Activated CD4-positive, alpha-beta T cell treated with anti-CD3 and anti-CD28 coated beads for 24 hours (primary cell): ENCODE measurements at regions not wholly inside any gene's neighbourhood (a gene's known extent, or its start where the extent isn't known, plus 50 kb on each side); places are given as distances from the start of the nearest gene placed in this dataset.
"Not testable (repeated sequence)": the region's sequence is repeated elsewhere in the genome, so short reads cannot be mapped to it uniquely, and the experiment has no call there.

Source experiments
- DNase-seq, 2 donors: peaks; one replicate each; pipeline ENCODE4 v3.0.0-alpha.2; 2020; ENCODE audit warnings: low read depth in 2 of 2

DNA sequence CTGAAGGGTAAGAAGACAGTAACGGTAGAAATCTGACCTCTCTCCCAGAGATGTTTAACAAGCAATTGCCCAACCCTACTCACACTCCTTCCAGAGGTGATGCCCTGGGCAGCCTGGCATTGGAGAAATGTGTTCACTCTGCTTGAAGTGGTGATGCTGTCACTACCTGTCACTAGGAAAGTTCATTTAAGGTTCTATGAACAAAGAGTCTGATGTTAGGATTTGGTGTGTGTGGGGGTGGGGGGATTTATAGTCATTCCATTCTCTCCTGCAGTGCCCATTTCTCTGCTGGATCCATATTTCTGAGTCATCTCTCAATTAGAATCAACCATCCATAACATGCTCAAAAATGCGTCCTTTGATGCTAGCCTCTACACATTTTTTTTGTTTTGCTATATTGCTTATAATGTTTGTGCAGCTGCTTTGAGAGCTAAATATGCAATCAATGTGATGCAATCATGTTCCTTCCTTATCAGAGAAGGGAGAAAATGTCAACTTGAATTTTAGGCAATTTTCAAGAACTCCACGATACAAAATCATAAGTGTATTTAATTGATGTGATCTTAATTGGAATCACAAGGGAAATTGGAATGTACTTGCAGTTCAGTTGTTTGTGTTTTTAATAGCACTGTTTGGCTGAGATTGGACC is 173.9 kb downstream of the DUSP10 start:
- no peak for DNase-seq

DNA sequence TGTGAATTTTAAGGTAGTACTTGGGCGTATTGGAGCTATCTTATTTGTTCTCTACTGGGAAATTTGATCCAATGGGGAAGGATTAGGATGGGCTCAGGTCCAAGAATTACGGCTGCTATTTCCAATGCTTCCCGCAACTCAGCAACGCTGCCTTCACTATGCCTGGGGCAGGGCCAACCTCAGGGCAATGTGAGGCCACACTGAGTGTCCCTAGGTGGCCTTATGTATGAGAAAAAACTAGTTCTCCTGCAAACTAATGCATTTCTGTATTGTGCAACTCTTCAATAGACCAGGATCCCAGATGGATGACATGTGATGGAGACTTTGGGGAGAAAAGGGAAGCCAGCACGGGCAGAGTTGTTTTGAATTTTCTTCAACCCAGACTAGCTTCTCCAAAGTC is 168.1 kb downstream of the DUSP10 start:
- no peak for DNase-seq

DNA sequence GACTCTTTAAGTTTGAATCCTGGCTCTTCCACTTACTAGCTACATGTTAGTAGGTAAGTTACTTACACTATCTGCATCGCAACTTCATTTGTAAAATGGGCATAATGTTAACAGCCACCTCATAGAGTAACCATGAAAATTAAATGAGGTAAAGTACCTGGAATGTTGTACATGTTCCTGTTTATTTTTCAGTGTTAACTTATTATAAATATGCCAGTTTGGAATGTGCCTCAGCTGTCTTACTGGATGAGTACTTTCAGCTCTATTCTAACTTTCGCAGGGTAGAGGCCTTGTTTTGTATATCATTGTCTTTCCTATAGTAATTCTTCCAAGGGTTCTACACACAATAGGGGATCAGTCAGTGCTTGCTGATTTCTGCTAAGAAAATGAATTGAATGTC is 167.4 kb downstream of the DUSP10 start:
- no peak for DNase-seq

DNA sequence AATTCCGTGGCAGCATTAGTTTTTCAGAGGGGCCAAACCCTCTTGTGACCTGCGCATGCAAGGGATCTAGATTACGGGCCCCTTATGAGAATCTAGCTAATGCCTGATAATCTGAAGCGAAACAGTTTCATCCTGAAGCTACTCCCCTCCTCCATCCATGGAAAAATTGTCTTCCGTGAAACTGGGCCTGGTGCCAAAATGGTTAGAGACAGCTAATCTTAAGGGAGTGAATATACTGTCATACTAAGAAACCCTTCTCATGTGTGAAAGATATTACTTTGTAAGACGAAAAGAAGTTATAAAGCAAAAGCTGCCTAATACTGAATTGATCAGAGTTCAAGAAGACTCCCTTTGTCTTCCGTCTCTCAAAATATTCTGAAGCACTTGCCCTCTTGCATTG is 166.3 kb downstream of the DUSP10 start:
- no peak for DNase-seq

DNA sequence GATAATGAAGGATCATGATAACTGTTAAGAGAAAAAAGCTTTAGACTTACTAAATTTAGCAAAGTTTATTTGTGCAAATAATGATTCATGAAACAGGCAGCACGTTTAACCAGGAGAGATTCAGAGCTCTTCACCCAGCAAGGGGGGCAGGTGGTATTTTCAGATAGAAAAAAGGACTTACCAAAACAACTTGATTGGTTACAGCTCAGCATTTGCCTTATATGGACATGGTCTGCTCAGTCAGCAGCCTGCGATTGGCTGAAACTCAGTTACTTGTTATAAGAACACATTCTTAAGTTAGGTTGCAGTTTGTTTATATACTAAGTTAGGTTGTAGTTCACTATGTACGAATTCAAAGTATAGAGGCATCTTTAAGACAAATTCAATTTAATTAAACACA is 165.6 kb downstream of the DUSP10 start:
- no peak for DNase-seq

DNA sequence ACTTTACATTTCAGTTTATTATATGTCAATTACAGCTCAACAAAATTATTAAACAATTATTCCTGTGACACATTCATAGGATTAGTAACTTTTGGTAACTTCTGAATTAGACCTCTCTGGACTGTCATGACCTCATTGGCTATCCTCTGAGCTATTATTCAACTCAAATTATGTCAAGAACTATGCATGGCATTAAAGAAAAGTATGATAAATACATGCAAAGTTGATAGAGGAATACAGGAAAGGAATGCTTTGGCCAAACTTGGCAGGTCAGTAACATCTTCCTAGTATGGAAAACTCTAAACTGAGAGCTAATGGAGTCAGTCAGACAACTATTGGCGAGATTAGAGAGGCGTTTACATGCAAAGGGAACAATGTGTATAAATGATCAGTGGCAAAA is 158.4 kb downstream of the DUSP10 start:
- no peak for DNase-seq

DNA sequence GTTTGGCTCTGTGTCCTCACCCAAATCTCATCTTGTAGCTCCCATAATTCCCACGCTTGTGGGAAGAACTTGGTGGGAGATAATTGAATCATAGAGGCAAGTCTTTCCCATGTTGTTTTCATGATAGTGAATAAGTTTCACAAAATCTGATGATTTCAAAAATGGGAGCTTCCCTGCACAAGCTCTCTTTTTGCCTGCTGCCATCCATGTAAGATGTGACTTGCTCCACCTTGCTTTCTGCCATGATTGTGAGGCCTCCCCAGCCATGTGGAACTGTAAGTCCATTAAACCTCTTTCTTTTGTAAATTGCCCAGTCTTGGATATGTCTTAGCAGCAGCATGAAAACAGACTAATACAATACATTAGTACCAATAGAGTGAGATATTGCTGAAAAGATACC is 154.9 kb downstream of the DUSP10 start:
- DNase-seq = not testable (repeated sequence)

DNA sequence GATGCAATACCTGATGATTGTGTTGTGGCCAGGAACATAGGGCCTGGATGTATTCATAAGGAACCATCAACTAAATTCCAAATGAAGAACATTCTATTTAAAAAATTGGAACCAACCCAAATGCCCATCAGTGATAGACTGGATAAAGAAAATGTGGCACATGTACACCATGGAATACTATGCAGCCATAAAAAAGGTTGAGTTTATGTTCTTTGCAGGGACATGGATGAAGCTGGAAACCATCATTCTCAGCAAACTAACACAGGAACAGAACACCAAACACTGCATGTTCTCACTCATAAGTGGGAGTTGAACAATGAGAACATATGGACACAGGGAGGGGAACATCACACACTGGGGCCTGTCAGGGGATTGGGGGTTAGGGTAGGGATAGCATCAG is 150.6 kb downstream of the DUSP10 start:
- not testable (repeated sequence) for DNase-seq

DNA sequence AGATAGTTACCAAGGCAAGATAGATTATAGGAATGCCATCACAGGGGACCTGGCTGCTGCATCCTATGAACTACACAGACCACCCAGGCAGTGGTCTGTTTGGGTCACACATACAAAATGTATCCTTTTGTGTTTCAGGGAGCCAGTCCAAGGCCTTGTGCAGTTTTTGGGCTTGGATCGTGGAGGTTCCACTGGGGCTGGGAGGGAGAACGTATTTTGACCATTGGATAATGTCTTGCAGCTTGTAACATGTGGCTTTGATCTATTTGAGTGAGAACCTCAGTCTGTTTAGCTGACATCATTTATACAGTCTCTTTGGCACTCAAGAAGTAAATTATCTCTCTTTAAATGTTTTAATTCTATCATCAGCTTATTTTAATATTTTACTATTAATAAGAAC is 147.3 kb downstream of the DUSP10 start:
- no peak for DNase-seq

DNA sequence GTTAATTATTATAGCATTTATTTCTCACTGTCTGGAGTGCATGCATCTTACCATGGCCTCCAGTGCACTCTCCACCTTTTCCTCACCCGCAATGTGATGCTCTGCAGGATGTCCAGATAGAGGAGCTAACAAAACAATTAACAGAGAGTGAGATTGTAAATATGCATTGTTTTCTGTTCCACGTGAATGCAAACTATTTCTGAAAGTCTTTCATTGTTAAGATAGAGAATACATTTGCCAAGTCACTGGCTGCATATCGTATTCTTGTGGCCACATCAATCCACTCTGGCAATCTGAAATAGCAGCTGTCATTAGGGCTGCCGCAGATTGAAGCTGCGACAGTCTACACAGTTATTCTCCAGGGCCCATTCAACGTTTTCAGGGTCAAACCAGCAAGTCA is 143.8 kb downstream of the DUSP10 start:
- DNase-seq = no peak

DNA sequence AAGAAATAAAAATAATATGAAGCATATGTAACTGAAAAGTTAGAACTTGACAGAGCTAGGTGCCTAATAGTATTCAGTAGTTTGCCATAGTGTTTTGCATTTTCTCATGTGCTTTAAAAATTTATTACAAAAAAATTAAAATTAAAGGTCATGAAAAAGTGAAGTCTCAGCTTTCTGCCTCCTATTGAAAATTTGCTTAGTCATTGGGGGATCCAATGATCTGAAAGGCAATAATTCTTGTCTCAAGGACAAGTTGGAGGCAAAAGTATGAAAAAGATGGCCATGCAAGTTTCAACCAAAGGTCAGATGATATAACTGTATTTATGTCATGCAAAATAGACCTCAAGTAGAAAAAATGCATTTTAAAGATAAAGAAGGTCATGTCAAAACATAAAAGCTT is 140.7 kb downstream of the DUSP10 start:
- no peak for DNase-seq

DNA sequence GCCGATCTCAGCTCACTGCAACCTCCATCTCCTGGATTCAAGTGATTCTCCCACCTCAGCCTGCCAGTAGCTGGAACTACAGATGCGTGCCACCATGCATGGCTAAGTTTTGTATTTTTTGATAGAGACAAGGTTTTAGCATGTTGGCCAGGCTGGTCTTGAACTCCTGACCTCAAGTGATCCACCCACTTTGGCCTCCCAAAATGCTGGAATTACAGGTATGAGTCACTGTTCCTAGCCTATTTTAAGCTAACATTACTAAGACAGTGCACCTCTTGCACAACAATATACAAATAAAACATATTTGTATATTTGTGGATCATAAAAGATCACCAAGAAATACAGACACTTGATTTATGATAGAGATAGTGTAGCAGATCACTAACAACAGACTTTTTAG is 139.1 kb downstream of the DUSP10 start:
- DNase-seq = no peak

DNA sequence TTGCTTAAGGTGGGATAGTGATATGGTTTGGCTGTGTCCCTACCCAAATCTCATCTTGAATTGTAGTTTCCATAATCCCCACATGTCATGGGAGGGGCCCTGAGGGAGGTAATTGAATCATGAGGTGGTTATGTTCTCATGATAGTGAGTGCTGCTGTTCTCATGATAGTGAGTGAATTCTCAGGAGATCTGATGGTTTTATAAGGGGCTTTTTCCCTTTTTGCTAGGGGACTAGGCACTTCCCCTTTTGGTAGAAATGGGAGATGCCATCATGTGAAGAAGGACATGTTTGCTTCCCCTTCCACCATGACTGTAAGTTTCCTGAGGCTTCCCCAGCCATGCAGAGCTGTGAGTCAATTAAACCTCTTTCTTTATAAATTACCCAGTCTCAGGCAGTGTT is 137.5 kb downstream of the DUSP10 start:
- not testable (repeated sequence) for DNase-seq

DNA sequence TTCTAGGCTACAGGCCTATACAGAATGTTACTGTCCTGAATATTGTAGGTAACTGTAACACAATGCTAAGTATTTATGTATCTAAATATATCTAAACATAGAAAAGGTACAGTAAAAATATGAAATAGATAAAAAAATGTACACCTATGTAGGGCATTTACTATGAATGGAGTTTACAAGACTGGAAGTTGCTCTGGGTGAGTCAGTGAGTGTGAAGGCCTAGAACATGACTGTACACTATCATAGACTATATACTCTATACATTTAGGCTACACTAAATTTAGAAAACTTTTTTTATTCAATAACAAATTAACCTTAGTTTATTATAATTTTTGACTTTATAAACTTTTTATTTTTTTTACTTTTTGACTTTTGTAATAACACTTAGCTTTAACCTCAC is 136.9 kb downstream of the DUSP10 start:
- no peak for DNase-seq

DNA sequence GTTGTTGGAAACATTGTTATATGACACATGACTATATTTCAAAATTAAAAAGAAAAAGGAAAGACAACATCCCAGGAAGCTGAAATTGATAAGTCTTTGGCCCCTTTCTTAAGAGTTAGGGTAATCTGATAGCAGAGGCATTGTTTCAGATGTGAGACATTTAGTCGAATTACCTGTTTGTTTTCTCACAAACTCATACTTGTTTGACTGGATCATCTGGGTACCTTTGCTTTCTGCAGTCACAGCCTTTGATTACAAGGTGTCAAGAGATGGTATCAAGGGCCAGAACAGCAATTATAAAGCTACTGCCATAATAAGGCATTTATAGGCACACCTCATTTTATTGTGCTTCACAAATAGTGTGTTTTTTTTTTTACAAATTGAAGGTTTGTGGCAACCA is 136.3 kb downstream of the DUSP10 start:
- DNase-seq = no peak

DNA sequence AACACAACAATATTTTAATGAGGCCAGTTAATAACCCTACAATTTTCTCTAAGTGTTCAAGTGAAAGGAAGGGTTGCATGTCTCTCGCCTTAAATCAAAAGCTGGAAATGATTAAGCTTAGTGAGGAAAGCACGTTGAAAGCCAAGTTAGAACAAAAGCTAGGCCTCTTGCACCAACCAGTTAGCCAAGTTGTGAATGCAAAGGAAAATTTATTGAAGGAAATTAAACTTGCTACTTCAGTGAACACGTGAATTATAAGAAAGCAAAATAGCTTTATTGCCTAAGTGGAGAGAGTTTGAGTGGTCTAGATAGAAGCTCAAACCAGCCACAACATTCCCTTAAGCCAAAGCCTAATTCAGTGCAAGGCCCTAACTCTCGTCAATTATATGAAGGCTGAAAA is 135.6 kb downstream of the DUSP10 start:
- no peak for DNase-seq

DNA sequence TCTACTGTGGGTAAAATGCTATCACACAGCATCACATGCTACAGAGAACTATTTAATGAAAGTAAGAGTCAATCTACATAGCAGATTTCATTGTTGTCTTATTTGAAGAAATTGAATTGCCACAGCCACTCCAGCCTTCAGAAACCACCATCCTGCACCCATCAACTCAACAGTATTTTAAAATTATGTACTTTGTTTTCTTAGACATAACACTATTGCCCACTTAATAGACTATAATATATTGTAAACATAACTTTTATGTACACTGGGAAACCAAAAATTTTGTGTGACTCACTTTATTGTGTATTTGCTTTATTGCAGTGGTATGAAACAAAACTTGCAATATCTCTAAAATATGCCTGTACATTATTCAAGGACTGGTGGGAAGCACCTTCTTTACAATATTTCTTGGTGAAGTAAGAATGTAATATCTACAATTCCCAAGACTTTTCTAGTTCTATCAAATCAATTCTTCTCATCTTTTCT is 133.0 kb downstream of the DUSP10 start:
- DNase-seq = no peak

DNA sequence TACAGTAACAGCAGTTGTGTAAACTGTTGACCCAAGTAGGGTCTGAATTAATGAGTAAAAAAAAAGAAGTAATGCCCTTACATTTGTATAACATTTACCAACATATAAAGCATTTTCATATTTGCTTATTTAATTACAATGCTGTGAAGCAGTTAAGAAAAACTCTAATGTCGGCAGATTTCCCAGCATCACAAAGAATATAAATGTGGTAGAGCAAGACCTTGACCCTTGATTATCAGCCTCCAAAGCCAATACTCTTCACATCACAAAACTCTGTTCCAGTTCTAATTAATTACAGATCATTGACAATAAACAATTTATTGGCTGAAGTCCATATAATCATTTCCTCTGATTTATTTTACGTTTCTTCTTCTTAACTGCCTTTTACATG is 130.2 kb downstream of the DUSP10 start:
- no peak for DNase-seq

DNA sequence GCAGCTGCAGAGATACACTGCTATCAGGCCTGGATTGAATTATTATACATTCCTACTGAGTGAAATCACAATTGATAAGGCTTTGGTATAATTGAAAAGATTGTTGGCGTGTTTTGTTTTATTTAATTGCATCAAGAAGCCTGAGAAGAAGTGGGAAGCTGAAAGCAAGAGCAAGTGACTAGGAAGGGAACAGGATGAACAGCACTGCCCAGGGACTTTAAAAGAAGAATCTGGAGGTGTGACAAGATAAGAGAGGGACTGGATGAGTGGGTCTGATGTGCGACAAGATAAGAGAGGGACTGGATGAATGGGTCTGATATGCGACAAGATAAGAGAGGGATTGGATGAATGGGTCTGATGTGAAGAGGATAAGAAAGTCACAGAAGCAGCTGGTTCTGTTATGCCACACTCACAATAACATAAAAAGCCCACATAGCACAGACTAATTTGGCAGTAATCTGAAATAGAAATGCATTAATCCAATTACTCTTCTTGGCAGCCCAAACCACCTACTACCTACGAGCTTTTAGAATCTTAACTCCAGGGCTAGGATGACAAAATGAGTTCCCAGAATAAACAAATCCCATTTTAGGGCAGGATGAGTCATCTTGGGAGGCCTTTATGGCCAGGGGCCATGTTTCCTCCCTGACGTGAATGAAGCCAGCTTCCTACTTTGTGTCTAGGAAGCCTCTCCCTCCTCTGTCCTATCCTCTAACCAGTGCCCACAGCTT is 129.7 kb downstream of the DUSP10 start:
- no peak for DNase-seq

DNA sequence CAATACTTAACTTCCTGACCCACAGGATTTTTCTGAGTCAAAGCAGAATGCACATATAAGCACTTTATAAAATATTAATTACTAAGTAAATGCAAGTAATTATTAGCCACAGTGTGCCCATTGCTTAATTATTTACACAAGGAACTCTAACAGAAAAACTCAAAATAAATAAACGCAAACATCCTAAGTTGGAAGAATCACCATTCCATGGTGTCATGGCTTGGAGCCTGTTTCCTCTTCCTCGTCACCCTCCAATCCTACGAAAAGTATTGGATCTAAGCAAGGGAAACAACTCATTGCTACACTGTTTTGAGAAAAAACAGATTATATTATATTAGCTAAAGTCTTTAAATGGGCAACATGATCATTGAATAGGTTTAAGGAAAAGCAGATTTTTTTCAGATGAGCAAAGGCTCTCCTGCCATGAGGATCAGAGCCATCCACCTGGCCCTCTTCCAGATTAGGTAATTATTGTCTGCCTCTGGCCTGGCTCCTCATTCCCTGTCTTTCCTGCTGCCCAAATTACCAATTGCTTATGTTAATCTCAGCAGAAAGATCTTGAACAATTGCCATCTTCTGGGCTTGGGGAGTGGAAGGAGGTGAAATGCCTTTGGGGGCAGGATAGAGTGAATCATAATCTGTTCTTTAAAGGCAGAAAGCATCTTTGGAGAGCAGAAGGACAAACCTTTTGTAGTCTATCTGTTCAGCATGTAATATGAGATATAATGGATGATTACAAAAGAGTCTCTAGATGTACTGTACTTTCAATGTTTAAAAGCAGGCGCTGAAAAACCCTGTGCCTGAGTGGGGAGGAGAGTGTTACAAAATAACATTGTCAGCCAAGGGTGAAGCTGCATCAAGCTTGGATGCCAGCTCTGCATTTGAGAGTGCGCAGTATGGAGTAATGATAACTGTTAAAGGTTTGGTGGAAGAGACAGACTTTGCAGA is 121.2 kb downstream of the DUSP10 start:
- DNase-seq = no peak

DNA sequence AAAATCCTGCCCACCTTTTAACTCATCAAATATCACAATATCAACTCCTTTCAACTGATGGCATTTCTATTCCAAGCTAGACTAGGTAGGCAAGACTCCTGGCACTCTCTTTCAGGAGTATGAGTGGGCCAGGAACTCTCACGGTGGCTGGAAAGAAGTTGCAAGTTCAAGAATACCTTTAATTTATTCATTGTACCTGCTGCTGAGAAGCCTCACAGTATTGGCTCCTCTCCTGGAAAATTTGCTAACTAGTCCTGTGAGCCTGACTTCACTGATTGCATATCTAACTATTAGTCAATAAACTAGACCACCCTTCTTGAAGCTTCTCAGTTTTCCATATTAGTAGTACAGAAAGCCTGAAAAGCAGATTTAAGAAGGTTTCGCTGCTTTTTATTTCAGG is 120.2 kb downstream of the DUSP10 start:
- no peak for DNase-seq

DNA sequence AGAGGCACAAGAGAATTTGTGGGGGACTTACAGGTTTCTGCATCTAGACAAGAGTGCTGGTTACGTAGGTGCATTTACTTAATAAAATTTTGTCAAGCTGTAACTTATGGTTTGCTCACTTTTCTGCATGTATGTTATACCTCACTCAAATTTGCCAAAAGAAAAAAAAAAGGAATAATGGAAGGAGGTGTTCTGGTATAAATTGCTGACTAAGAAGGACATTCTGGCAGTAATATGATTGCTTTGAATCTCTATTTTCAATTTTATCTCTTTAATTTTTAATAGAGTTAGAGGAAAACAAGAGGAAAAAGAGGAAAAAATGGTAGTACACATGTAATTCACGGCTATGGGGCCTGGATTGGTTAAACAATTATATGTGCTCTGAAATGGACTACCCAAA is 119.5 kb downstream of the DUSP10 start:
- DNase-seq = no peak

DNA sequence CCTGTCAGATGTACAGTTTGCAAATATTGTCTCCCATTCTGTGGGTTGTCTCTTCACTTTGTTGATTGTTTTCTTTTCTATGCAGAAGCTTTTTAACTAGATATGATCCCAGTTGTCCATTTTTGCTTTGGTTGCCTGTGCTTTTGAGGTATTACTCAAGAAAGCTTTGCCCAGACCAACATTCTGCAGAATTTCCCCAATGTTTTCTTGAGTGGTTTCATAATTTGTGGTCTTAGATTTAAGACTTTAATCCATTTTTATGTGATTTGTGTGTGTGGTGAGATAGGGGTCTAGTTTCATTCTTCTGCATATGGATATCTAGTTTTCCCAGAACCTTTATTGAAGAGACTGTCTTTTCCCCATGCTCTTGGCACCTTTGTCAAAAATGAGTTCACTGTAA is 116.9 kb downstream of the DUSP10 start:
- DNase-seq = no peak
